NB4 (cell line): ENCODE measurements at regions not wholly inside any gene's neighbourhood (a gene's known extent, or its start where the extent isn't known, plus 50 kb on each side); places are given as distances from the start of the nearest gene placed in this dataset.

Source experiments
- DNase-seq: peaks from one replicate; pipeline ENCODE4 v3.0.0; 2010; ENCODE audit warnings: low read depth
- H3K4me3 ChIP-seq: one replicate; pipeline ENCODE4 v1.5.1; 2011; ENCODE audit warnings: mild to moderate bottlenecking, low read depth, low read length, moderate library complexity
- MAX ChIP-seq: IDR thresholded peaks from 2 replicates; pipeline ENCODE4 v1.6.1; 2011; ENCODE audit warnings: low read depth, low read length
- MYC ChIP-seq: IDR thresholded peaks from 2 replicates; pipeline ENCODE4 v1.6.1; 2011; ENCODE audit warnings: low read depth, low read length
- POLR2A ChIP-seq: IDR thresholded peaks from 2 replicates; pipeline ENCODE4 v1.6.1; 2011; ENCODE audit warnings: mild to moderate bottlenecking; ENCODE audit not compliant: insufficient read length; ENCODE audit errors: extremely low read depth
- TF ChIP-seq, protein P1 (sequence below): IDR thresholded peaks from one replicate; pipeline ENCODE4 v1.5.1; 2012; ENCODE audit warnings: low read depth, low read length

- H3K4me3 ChIP-seq, result no peak overlapping the region
- TF ChIP-seq MYC (no peak), POLR2A (no peak), MAX (no peak)
- TF ChIP-seq, protein P1, sequence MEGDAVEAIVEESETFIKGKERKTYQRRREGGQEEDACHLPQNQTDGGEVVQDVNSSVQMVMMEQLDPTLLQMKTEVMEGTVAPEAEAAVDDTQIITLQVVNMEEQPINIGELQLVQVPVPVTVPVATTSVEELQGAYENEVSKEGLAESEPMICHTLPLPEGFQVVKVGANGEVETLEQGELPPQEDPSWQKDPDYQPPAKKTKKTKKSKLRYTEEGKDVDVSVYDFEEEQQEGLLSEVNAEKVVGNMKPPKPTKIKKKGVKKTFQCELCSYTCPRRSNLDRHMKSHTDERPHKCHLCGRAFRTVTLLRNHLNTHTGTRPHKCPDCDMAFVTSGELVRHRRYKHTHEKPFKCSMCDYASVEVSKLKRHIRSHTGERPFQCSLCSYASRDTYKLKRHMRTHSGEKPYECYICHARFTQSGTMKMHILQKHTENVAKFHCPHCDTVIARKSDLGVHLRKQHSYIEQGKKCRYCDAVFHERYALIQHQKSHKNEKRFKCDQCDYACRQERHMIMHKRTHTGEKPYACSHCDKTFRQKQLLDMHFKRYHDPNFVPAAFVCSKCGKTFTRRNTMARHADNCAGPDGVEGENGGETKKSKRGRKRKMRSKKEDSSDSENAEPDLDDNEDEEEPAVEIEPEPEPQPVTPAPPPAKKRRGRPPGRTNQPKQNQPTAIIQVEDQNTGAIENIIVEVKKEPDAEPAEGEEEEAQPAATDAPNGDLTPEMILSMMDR, result no peak
- no peak for DNase-seq
Measured at GRCh38 chr19:29366757-29367156, 153.8 kb upstream of the UQCRFS1 start.

GRCh38 chr19:29367791-29368222 lies 154.9 kb upstream of the UQCRFS1 start:
- no peak overlapping the region for H3K4me3 ChIP-seq
- TF ChIP-seq, protein P1, result no peak
- TF ChIP-seq MAX (no peak), MYC (no peak), POLR2A (no peak)
- no peak for DNase-seq

- DNase-seq, result no peak
- TF ChIP-seq, protein P1, result no peak
- TF ChIP-seq MYC (no peak), POLR2A (no peak), MAX (no peak)
- H3K4me3 ChIP-seq, result no peak overlapping the region
Measured at GRCh38 chr19:29370276-29370675, 155.5 kb upstream of the VSTM2B start.

DNA sequence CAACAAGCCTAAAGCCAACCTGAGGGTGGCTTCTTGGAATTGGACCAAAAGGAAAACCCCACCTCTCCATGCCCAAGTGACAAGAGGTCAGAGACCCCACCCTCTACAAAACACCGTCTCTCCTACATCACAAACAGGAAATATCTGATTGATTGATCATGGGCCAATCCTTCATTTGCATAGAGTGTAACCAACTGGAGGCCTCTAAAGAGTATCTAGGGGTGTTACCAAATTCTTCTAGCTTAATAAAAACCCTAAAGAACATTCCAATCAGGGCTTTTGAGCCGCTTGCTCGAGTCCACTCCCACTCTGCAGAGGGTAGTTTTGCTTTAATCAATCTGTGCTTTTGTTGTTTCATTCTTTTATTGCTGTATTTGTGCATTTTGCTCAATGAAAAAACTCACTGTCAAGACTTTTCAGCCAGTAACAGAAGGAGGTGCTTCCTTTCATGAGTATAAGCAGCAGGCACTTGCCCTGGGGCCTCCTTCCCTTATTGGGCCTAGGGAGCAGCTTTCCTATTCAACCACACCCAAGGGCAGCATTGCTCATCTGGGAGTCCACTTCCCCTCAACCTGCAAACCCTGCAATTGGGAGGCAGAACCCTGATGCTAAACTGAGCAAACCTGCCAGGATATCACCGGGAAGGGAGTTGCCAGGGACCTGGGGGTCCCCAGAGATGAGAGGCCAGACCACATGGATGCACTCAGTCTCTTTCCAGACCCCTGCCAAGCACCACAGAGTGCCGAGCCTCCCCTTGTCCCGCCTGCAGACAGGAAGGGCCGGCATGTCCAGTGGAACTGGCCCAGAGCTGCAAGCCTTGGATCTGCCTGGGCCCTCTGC lies 154.3 kb upstream of the VSTM2B start:
- no peak for DNase-seq
- no peak for TF ChIP-seq POLR2A
- no peak for TF ChIP-seq MAX
- no peak for TF ChIP-seq MYC
- TF ChIP-seq, protein P1, result no peak
- H3K4me3 ChIP-seq, result no peak overlapping the region

DNA sequence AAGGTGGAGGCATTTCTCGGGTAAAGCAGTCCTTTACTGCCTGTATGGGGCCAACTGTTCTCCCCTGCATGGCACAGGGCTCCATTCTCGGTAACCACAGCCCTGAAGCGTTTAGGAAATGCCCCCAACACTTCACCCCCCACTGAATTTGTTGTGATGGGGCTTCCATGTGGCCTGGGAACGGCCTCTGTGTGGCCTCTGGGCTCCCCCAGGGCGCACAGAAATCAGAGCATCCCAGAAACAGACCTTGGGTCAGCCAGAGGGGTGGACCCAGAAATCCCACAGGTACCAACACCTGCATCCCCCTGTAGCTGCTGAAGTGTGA lies 153.7 kb upstream of the VSTM2B start:
- TF ChIP-seq MAX (no peak), MYC (no peak), POLR2A (no peak)
- TF ChIP-seq, protein P1, result no peak
- no peak overlapping the region for H3K4me3 ChIP-seq
- no peak for DNase-seq
